SJSA1 (cell line): ENCODE measurements at regions not wholly inside any gene's neighbourhood (a gene's known extent, or its start where the extent isn't known, plus 50 kb on each side); places are given as distances from the start of the nearest gene placed in this dataset.
A peak's percentile ranks its signal among the peaks of the same experiment; 100 is the strongest.
"Not testable (repeated sequence)": the region's sequence is repeated elsewhere in the genome, so short reads cannot be mapped to it uniquely, and the experiment has no call there.

Source experiments
- DNase-seq, 2 experiments: peaks; one replicate each; pipeline ENCODE4 v3.0.0-alpha.2; 2015 to 2020; ENCODE audit warnings: low spot score in 2 of 2, low read depth in 1 of 2
- H3K27ac ChIP-seq: fragments of 250-450 bp; sonication (Bioruptor Pico); 2 replicates; pipeline ENCODE4 v1.5.1; 2020; ENCODE audit warnings: mild to moderate bottlenecking, moderate library complexity
- H3K27me3 ChIP-seq: fragments of 250-450 bp; sonication (Bioruptor Pico); replicated peaks from 2 replicates; pipeline ENCODE4 v1.5.1; 2020; ENCODE audit warnings: mild to moderate bottlenecking, moderate library complexity
- H3K36me3 ChIP-seq: fragments of 250-450 bp; sonication (Bioruptor Pico); 2 replicates; pipeline ENCODE4 v1.5.1; 2020; ENCODE audit warnings: mild to moderate bottlenecking
- H3K4me1 ChIP-seq: fragments of 250-450 bp; sonication (Bioruptor Pico); replicated peaks from 2 replicates; pipeline ENCODE4 v1.6.1; 2021; ENCODE audit warnings: mild to moderate bottlenecking
- H3K4me3 ChIP-seq: fragments of 250-450 bp; sonication (Bioruptor Pico); 2 replicates; pipeline ENCODE4 v1.5.1; 2020; ENCODE audit warnings: mild to moderate bottlenecking
- H3K9me3 ChIP-seq: fragments of 250-450 bp; sonication (Bioruptor Pico); replicated peaks from 2 replicates; pipeline ENCODE4 v1.5.1; 2020; ENCODE audit warnings: mild to moderate bottlenecking

DNA sequence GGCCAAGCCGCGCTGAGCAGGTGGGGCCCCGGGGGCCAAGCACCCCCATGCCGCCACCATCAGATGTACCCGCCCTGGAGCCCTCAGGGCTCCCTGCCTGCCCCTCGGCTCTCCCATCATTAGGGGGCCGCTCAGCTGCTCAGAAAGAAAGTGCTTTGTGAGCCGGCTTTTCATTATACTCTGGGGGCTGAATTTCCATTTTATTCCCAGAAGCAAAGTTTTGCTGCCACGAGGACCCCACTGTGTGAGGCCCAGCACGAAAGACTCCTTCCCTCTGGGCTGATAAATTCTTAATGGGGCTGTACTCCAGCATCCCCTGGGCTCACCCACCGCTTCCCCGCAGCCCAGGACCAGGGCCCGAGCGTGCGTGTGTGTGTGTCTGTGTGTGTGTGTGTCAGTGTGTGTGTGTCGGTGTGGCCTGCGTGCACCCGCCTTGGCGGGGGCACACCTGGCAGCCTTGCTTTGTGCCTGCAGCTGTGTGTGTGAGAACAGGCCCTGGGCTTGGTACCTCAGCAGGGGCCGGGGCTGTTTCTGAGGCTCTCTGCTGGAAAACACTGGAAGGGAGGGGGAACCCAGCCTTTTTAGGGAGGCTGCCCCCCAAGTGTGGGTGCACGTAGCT lies 103.0 kb upstream of the GSE1 start:
- H3K4me3 ChIP-seq = no peak overlapping the region
- DNase-seq = no peak
- H3K27ac ChIP-seq = no peak overlapping the region
- H3K9me3 ChIP-seq = no peaks in the 10 kb centered on the region
- no peaks in the 10 kb centered on the region for H3K27me3 ChIP-seq
- peaks cover 19% of the 10 kb centered on the region for H3K4me1 ChIP-seq
- H3K36me3 ChIP-seq = no peaks in the 10 kb centered on the region

DNA sequence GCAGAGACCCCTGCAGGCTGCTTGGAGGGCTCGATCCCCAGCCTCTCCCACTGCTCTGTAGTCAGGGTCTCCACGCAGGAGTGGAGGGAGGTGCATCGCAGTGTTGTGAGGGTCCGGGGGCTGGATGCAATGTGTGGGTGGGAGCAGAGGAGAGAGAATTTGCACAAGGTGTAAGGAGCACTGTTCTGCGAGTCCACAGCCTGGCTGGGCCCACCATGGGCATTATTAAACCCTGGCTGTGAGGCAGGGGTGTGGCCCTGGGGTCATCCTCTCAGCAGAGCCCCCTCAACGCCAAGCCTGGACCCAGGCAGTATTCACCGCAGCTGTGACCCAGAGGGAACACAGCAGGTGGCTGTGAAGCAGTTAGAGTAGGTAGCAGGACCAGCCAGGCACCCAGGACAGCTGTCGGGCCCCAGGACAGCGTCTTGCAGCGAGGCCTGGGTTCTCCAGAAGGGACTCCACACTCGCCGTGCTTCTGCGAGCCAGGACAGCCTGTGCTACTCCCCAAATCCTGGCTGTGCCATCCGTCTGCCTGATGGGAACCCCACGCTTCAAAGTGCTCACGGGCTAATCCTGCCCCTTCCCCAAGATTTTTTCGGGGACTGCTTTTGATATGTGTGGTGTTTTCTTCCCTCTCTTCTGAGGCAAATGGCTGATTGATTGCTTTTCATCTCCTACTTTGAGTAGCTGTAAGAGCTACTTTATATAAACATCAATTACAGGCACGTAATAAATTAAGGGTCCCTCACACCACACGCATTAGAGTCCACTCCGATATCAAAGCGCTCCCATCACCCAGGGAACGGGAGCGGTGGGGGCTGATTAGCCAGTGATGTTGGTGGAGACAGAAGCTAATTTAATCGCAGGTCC lies 100.9 kb upstream of the GSE1 start:
- H3K27ac ChIP-seq = no peak overlapping the region
- H3K36me3 ChIP-seq = no peaks in the 10 kb centered on the region
- DNase-seq = no peak
- H3K27me3 ChIP-seq = no peaks in the 10 kb centered on the region
- no peak overlapping the region for H3K4me3 ChIP-seq
- peaks cover 28% of the 10 kb centered on the region for H3K4me1 ChIP-seq
- no peaks in the 10 kb centered on the region for H3K9me3 ChIP-seq

DNA sequence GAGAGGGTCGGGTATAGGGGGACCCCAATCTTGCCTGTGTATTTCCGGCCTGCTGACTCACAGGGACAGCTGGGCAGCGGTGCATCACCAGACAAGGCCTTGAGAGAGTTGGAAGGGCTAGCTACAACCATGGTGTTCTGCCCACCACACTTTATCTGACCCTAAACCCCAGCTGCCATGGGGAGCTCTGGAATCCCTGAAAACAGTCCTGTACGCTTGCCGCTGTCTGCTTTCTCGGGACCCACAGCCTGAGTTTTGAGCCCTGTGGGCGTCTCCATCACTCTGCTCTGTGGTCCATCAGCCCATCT lies 100.4 kb upstream of the GSE1 start:
- Histone ChIP-seq H3K4me3 (no peak overlapping the region), H3K27ac (no peak overlapping the region), H3K4me1 (peaks cover 28% of the 10 kb centered on the region), H3K27me3 (no peaks in the 10 kb centered on the region), H3K9me3 (no peaks in the 10 kb centered on the region), H3K36me3 (no peaks in the 10 kb centered on the region)
- no peak for DNase-seq

DNA sequence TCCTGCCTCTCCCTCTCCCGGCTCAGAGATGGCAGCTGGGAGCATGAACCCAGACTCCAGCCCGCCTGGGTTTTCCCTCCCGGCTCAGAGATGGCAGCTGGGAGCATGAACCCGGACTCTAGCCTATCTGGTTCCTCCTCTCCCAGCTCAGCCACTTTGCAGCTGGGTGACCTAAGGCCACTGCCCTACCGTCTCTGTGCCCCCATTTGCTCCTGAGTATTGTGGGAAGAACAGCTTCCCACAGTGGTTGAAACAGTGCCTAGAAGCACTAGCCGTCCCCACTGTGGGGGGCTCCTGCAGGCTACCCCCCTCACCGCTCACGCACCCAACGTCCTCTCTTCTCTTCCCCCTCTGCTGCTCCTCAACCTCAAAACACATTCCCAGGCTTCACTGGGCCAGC lies 99.9 kb upstream of the GSE1 start:
- no peaks in the 10 kb centered on the region for H3K27me3 ChIP-seq
- H3K4me1 ChIP-seq = peaks cover 28% of the 10 kb centered on the region
- no peak overlapping the region for H3K27ac ChIP-seq

DNA sequence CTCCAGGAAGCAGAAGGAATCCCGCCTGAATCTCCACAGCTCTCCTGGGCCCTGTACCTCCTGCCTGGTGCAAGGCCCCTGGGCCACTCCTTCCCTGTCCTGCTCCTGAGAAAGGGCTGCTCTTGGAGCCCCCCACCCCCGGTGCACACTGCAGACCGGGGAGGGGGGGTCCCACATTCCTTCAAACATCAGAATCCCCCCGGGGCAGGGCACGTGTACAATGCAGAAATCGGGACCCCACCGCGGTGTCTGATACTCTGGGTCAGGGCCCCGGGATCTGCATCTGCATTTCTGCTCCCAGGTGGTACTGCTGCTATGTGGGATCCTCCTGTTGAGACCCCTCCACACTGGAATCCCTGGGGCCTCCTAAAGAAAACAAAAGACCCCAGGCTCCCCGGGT lies 99.5 kb upstream of the GSE1 start:
- Histone ChIP-seq H3K27ac (peak overlapping the region; percentile 80), H3K9me3 (no peaks in the 10 kb centered on the region), H3K4me3 (no peak overlapping the region), H3K27me3 (no peaks in the 10 kb centered on the region), H3K4me1 (peaks cover 28% of the 10 kb centered on the region), H3K36me3 (no peaks in the 10 kb centered on the region)
- DNase-seq = no peak

More for the DNA sequence above, 99.9 kb upstream of the GSE1 start:
- Histone ChIP-seq H3K36me3 (no peaks in the 10 kb centered on the region), H3K4me3 (no peak overlapping the region), H3K9me3 (no peaks in the 10 kb centered on the region)
- no peak for DNase-seq

DNA sequence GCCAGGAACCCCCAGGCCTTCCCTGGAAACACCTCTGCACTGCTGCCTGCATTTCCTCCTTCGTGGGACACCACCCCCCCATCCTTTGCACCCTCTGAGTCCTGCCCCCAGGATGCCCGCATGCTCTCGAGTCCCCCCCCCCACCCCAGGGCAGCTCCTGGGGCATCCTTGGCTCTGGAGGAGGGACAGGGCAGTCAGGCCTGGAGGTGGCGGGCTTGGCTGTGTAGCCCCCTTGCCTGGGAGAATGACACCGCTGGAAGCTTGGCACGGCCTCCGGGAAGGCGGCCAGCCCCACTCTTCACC lies 98.9 kb upstream of the GSE1 start:
- Histone ChIP-seq H3K4me3 (no peak overlapping the region), H3K9me3 (no peaks in the 10 kb centered on the region), H3K36me3 (no peaks in the 10 kb centered on the region), H3K27ac (peak overlapping the region; percentile 80), H3K27me3 (no peaks in the 10 kb centered on the region), H3K4me1 (peaks cover 28% of the 10 kb centered on the region)
- no peak for DNase-seq

DNA sequence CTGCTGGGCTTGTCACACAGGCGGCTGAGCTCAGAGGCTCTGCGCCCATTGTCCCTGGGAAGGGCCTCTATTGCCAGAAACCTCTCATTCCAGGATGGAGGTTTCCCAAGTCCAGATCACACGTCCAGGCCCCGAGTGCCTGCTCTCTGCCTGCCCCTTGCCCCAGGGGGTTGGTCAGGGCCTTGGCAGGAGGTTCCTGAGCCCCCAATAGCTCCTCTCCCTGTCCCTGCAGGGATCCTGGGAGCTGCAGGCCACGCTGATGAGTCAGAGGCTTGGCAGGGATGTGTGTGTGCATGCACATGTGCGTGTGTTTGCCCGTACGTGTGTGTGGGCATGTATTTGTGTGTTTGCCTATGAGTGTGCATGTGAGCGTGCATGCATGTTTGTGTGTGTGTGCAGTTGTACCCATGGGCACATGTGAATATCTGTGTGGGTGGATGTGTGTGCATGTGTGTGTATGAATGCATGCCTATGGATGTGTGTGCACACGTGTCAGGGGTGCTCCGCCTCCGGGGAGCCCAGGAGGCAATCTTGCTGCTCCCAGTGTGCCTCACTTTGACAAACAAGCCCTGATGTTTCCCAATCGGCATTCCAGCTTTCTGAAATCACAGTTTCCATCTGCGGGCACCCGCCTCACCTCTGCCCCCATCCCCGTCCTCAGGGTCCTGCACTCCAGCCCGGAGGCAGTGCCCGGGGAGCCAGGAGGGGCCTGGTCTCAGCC lies 98.4 kb upstream of the GSE1 start:
- peak; percentile 90 to 96 for DNase-seq
- H3K9me3 ChIP-seq = no peaks in the 10 kb centered on the region
- H3K27me3 ChIP-seq = no peaks in the 10 kb centered on the region
- no peak overlapping the region for H3K4me3 ChIP-seq
- peaks cover 28% of the 10 kb centered on the region for H3K4me1 ChIP-seq
- peak overlapping the region; percentile 80 for H3K27ac ChIP-seq
- no peaks in the 10 kb centered on the region for H3K36me3 ChIP-seq

DNA sequence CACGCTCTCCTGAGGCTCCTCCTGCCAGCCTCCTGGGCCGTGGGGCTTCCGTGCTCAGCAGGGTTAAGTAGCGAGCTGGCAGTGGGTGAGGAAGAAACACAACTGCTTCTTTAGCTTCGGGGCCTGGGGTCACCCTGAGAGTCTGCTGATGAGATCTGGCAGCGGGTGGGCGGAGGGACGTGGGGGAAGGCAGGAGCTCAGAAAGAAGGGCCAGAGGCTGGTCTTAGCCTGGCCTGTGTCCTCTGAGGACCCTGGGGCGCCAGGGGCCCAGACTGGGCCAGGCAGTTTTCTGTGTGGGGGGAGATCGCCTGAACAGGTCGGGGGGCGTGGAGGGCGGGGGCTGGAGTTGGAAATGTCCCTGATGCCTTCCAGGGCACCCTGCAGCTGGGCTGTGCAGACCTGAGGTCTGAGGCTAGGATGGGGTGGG lies 97.8 kb upstream of the GSE1 start:
- no peaks in the 10 kb centered on the region for H3K27me3 ChIP-seq
- no peaks in the 10 kb centered on the region for H3K9me3 ChIP-seq
- H3K27ac ChIP-seq = peak overlapping the region; percentile 80
- peaks cover 28% of the 10 kb centered on the region for H3K4me1 ChIP-seq
- H3K36me3 ChIP-seq = no peaks in the 10 kb centered on the region
- no peak for DNase-seq
- H3K4me3 ChIP-seq = no peak overlapping the region

DNA sequence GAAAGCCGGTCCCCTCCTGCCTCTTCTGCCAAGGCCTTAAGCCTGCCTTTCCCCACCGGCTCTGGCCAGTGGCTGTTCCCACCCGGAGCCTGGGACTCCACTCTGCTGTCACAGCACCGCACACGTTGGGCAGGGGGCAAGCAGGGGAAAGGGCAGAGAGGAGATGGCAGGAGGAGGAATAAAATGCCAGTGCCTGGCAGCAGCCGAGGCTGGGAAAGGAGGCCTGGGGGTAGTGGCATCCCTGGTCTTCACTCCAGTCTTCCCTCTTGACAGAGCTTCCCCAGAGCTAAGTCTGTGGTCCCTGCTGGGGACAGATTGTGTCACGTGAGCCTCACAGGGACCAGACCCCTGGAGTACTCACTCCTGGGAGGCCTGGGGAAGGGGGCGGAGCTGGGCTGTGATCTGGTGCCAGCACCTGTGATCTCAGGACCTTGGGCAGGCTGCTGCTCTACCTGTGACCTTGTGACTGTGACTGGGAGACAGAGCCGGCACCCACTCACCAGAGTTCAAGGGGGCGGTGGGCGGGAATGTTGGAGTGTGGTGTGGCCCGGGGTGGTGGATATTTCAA lies 97.2 kb upstream of the GSE1 start:
- no peaks in the 10 kb centered on the region for H3K27me3 ChIP-seq
- peaks cover 28% of the 10 kb centered on the region for H3K4me1 ChIP-seq
- H3K27ac ChIP-seq = peak overlapping the region; percentile 80; the same call in 1 of the 2 replicates
- H3K4me3 ChIP-seq = no peak overlapping the region
- H3K36me3 ChIP-seq = no peaks in the 10 kb centered on the region
- DNase-seq = no peak
- no peaks in the 10 kb centered on the region for H3K9me3 ChIP-seq

DNA sequence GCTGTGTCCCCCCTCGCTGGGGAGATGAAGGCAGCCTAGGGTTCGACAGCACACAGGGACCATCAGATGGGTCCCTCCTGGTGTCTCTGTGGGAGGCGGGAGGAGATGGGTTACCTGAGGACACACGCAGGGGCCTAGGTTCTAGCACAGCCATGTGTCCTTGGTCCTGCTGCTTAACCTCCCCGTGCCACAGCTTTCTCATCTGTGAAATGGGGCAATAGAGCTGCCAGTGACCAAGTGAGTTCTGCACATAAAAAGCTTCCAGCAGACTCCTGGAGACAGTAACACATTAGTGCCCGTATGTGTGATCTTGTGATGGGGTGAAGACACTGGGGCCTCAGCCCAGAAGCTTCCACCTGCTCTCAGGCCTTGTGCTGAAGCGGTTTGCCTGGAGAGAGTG lies 96.0 kb upstream of the GSE1 start:
- Histone ChIP-seq H3K27me3 (no peaks in the 10 kb centered on the region), H3K27ac (no peak overlapping the region), H3K36me3 (no peaks in the 10 kb centered on the region), H3K9me3 (no peaks in the 10 kb centered on the region), H3K4me1 (peaks cover 28% of the 10 kb centered on the region), H3K4me3 (no peak overlapping the region)
- no peak for DNase-seq

DNA sequence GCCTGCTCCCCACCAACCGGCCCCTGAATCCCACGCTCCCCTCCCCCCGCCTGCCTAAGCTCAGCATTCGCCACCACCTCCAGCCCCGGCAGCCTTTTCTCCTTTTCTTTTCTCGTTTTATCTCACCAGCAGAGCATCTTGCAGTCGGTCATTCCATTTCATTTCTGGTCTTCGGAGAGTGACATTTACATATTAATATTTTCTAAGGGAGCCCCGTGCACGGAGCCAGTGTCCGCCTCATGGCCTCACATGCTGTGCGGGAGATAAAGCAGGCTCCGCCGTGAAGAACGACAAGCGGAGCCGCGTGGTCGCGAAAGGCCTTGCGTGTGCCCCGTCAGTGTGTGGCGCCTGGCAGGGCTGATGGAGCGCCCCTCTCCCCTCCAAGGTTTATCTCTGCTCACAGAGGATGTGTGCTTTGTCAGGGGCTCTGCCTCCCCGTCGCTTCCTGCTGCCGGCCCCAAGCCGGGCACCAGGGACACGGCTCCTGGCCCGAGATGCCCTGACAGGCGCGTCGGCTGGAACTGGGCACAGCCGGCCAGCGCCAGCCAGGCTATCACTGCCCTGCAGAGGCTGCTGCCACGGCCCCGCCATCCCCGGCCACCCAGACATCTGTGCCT lies 95.5 kb upstream of the GSE1 start:
- no peaks in the 10 kb centered on the region for H3K36me3 ChIP-seq
- H3K27ac ChIP-seq = no peak overlapping the region
- no peaks in the 10 kb centered on the region for H3K27me3 ChIP-seq
- H3K4me1 ChIP-seq = peaks cover 28% of the 10 kb centered on the region
- H3K4me3 ChIP-seq = no peak overlapping the region
- H3K9me3 ChIP-seq = no peaks in the 10 kb centered on the region
- no peak for DNase-seq

DNA sequence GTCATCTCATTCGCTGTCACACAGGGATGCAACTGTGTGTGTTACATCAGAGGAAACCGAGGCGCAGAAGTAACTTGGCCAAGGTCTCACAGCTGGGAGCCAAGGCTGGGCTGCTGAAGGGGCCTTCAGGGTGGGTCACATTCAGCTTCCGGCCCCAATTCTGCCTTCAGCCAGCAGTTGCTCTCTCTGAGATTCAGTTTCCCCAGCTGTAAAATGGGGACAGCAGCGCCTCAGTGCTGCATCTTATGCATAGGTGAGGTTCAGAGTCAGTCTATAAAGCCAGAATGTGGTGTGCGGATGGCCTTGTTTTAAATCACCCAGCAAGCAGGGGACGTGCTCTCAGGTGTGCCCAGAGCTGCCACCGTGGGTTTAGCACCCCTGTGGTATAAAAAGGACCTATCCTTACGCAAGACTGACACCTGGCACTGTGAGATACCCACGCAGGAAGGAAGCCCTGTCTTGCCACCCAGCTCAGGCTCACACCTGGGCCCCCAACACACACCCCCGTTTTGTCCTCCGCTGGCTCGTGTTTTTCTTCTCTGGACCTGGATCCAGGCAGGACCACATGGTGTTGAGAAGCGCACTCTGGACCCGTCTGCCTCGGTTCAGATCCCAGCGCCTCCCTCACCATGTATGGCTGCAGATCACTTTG lies 94.6 kb upstream of the GSE1 start:
- H3K4me1 ChIP-seq = peaks cover 25% of the 10 kb centered on the region
- no peaks in the 10 kb centered on the region for H3K36me3 ChIP-seq
- no peaks in the 10 kb centered on the region for H3K9me3 ChIP-seq
- DNase-seq = no peak
- H3K4me3 ChIP-seq = no peak overlapping the region
- no peak overlapping the region for H3K27ac ChIP-seq
- H3K27me3 ChIP-seq = no peaks in the 10 kb centered on the region

DNA sequence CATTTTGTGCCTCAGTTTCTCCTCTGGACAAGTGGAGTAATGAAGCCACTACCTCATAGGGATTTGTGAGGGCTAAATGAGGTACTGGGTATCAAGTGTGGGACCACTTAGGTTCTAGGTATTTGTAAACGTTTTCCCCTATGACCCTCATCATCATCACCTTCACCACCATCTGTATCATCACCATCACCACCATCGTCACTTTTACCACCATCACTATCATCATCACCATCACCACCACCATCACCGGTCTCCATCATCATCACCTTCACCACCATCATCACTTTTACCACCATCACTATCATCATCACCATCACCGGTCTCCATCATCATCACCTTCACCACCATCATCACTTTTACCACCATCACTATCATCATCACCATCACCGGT lies 94.1 kb upstream of the GSE1 start:
- not testable (repeated sequence) for H3K9me3 ChIP-seq, H3K27ac ChIP-seq

More for the DNA sequence above, 94.1 kb upstream of the GSE1 start:
- H3K4me3 ChIP-seq, H3K27me3 ChIP-seq, DNase-seq, H3K36me3 ChIP-seq: not testable (repeated sequence)
- H3K4me1 ChIP-seq = peaks cover 20% of the 10 kb centered on the region
